ENCODE measurements at regions not wholly inside any gene's neighbourhood (a gene's known extent, or its start where the extent isn't known, plus 50 kb on each side); places are given as distances from the start of the nearest gene placed in this dataset.

DNA sequence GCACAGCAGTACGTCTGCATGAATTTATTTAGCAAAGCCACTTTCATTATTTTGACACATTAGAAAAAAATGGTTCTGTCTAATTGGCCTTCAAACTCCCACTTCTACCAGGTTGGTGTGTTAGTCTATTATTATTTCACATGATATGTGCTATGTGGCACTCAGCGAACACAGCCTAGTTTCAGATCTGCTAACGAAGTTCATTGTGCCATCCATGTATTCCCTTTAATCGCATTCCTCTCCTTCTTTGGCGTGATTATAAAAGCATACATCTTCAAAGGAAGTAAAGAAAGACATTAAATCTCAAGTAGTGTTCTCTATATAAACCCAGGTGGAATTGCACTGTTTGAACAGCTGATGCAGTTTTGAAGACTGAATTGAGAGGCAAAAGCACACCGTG is 96.4 kb upstream of the CACNA2D1 start:
- no peak for TF ChIP-seq EZH2 (optimal IDR thresholded peaks at IDR 0.05; ENCODE audit: low read depth, low read length)
- TF ChIP-seq, protein P1, sequence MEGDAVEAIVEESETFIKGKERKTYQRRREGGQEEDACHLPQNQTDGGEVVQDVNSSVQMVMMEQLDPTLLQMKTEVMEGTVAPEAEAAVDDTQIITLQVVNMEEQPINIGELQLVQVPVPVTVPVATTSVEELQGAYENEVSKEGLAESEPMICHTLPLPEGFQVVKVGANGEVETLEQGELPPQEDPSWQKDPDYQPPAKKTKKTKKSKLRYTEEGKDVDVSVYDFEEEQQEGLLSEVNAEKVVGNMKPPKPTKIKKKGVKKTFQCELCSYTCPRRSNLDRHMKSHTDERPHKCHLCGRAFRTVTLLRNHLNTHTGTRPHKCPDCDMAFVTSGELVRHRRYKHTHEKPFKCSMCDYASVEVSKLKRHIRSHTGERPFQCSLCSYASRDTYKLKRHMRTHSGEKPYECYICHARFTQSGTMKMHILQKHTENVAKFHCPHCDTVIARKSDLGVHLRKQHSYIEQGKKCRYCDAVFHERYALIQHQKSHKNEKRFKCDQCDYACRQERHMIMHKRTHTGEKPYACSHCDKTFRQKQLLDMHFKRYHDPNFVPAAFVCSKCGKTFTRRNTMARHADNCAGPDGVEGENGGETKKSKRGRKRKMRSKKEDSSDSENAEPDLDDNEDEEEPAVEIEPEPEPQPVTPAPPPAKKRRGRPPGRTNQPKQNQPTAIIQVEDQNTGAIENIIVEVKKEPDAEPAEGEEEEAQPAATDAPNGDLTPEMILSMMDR (IDR thresholded peaks at IDR 0.05; ENCODE audit: low read length): no peak

All from MM.1S (cell line).